ENCODE measurements at regions not wholly inside any gene's neighbourhood (a gene's known extent, or its start where the extent isn't known, plus 50 kb on each side); places are given as distances from the start of the nearest gene placed in this dataset.

- TF ChIP-seq, protein P1, sequence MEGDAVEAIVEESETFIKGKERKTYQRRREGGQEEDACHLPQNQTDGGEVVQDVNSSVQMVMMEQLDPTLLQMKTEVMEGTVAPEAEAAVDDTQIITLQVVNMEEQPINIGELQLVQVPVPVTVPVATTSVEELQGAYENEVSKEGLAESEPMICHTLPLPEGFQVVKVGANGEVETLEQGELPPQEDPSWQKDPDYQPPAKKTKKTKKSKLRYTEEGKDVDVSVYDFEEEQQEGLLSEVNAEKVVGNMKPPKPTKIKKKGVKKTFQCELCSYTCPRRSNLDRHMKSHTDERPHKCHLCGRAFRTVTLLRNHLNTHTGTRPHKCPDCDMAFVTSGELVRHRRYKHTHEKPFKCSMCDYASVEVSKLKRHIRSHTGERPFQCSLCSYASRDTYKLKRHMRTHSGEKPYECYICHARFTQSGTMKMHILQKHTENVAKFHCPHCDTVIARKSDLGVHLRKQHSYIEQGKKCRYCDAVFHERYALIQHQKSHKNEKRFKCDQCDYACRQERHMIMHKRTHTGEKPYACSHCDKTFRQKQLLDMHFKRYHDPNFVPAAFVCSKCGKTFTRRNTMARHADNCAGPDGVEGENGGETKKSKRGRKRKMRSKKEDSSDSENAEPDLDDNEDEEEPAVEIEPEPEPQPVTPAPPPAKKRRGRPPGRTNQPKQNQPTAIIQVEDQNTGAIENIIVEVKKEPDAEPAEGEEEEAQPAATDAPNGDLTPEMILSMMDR (IDR thresholded peaks at IDR 0.05), result no peak
- no peak for TF ChIP-seq POLR2A (IDR thresholded peaks at IDR 0.05)
These were observed 54.3 kb downstream of the FAM241B start for GRCh38 chr10:69684020-69684980.

All from lower leg skin (tissue), 3 donors.